AML-193 (cell line): ENCODE measurements at regions not wholly inside any gene's neighbourhood (a gene's known extent, or its start where the extent isn't known, plus 50 kb on each side); places are given as distances from the start of the nearest gene placed in this dataset.
"Not testable (repeated sequence)": the region's sequence is repeated elsewhere in the genome, so short reads cannot be mapped to it uniquely, and the experiment has no call there.

ENCODE experiments used
- DNase-seq, 2 experiments: peaks; one replicate each; lab custom pipeline; 2025; lab: John Stamatoyannopoulos, UW

DNA sequence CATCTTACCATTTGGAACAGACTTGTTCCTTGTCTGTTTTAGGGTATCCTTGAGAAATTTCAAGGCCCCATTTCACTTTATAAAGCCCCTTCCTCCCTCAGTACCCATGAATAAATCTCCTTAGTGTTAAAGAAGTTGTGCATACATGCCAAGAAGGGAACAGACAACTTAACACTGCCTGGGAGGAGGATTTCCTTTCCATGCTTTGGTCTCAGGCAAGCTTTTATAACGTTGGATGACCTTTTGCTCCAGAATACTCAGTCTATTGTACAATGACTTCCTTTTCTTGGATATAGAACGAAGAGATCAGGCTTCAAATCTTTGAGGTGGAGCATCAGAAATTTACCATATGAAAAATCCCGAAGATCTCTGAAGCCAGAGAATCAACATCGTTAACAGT lies 551.4 kb downstream of the PRKD1 start:
- DNase-seq = no peak

DNA sequence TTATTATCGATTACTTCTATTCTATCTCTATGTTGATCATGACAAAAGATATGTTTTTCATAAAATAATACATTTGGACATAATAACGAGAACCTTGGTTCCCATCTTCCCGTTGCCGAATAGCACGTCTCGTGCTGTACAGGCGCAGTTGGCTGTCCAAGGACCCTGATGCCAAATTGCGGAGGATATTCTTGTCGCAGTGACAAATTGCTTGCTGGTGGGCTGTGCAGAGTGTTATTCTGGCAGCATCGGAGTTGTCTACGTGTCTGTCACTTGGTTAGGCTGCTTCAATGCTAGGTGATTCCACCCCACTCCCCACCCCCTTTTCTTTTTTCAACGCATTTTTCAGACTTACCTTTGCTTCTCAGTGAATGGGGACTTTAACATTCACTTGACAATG lies 546.8 kb downstream of the PRKD1 start:
- no peak for DNase-seq

DNA sequence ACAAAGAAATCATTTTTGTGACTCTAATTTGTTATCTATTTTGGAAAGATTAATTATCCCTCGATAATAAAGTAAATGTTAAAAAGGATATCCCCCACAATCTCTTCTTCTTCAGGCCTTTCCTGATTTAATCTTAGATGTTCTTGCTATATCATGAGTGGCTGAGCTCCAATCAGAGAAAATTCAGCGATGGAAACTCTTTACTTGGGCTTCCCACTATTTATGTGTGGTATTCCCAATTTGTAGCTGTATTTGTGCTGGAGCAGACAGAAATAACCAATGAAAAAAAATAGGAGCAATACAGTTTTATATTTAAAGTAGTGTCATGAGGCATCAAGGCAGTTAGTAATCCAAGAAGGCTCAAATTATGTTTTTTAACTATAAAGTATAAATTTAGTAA lies 539.1 kb downstream of the PRKD1 start:
- no peak for DNase-seq

DNA sequence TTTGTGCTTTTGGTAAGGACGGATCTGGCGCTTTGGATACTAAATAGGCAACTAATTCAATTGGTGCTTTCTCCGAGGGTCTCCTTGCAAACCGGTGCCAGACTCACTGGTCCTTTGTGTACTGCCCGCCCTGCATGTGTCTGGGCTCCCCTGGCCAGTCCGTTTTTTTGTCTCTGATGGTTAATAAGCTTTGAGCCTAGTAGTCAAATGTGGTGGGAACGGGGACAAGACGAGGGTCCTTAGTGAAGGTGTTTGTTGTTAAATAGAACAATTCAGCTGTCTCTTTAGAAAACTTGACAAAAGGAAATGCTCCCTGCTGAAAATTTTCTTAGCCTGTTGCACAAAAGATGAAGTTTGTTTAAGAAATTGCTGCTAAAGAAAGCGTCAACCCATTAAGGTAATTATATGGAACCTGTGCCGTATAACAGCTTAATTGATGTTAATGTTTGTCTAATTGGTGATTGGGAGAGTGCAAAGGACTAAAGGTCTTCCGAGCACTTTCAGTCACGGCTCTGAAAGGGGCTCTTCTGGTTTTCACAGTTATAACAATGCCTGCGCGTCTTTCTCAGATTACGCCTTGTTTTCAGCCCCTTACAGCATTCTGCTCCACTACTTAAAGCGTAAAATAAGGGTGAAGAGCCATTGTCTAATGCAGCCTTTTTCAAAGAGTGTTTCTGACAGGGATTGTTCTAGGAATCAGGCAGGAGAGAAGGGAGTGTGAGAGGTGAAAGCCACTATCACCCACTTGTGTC lies 537.4 kb downstream of the PRKD1 start:
- DNase-seq = no peak

DNA sequence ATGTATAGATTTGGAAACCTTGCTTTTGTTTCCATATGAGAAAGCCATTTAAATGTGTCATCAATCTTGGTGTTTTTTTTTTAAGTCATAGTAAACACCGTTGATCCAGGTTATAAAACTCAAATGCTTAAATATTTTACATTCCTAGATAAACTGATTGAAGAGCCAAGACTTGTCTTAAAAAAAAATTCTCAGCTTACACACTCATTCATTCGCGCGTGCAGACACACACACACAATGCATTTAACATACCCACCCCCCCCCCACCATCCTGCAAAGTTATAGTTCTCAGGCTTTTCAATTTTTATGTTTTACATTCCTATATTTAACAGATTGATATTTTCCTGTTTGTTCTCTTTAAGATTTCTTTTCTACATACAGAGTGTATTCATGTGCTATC lies 536.4 kb downstream of the PRKD1 start:
- DNase-seq = no peak

DNA sequence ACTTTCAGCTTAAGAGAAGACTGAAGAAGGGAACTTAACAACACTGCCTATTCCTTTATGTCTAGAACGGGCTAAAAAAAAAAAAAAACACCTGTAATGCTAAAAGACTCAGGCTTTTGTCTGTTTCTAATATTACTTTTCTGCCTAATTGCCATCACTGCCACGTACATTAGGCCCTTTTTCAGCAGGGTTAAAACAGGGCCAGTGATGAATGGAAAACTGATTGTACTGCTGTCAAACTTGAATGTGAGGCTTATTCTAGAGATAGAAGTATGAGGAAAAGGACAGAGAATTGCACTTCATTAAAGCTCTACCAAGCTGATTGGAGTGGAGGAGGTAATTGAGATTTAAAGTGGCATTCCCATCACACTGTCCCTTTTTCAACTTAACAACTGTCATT lies 535.8 kb downstream of the PRKD1 start:
- DNase-seq = no peak

DNA sequence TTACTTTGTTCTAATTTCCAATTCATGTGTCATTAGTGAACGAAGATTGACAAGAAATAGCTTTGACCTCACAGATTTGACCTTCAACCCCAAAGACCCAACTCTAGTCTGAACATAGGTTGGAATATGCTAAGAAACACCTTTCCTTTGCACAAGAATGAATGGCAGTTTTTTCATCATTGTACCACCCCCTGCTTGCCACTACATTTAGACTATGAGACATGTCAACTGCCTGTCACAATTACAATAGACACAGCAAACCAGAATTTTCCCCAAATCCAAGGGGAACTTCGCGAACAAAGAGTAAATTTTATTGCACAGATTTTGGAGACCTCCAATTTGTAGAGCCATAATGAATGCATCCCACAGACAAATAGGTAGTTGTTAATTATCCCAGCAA lies 535.4 kb downstream of the PRKD1 start:
- DNase-seq = no peak

DNA sequence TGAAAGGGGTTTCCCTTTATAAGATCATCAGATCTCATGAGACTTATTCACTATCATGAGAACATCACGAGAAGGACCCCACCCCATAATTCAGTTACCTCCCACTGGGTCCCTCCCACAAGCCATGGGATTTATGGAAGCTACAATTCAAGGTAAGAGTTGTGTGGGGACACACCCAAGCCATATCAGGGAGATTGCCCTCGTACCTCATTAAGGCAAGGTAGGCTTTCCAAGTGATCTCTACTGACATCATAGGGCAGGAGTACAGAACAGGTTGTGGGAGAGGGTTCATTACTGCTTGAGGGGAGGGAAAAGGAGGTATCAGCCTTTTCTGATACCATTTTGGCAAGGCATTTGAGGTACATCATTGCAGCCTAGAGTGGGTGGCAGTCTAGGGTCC lies 524.6 kb downstream of the PRKD1 start:
- no peak for DNase-seq

DNA sequence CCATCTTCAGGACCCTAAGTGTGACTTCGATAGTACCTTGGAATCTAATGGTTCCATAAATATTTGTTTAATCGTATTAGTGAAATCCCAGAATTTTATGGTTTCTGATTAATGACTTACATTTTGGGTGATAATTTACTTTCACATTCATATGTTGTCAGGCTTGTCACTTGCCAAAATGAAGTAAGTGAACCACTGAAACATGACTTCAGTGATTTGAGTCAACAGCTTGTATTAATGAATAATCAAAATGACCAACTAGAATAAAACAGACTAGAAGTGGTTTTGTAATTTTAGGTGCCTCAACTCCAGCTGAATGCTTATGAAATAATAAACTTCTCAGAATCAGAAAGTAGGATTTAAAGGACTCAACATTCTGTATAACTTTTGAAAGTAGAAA lies 517.1 kb downstream of the PRKD1 start:
- no peak for DNase-seq

DNA sequence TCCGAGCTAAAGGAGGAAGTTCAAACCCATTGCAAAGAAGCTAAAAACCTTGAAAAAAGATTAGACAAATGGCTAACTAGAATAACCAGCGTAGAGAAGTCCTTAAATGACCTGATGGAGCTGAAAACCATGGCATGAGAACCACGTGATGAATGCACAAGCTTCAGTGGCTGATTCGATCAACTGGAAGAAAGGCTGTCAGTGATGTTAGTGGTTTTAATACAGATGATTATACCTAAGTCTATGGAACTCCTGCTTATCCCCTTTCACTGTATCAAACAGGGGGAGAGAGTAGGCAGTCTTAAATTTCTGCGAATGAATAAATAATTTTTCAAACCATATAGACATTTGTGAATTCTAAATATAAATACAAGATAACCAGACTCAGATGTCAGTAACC lies 512.7 kb downstream of the PRKD1 start:
- DNase-seq = not testable (repeated sequence)

DNA sequence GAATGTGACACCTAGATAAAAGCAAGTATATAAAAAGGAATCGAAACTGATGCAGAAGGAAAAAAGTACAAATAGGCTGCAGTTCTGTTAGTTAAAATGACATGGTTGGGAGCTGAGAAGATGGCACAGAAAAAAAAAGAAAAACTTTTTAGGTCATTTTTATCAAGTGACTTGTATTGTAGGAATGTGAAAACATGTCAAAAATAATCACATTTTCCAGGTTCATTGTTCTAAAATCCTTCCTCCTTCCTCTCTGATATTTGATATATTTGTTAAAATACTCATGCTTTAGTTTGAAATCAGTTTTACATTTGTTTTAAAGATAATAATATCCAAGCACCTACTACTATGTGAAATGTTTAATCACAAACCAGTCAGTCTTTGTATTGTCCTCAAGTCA lies 507.9 kb downstream of the PRKD1 start:
- DNase-seq = no peak

DNA sequence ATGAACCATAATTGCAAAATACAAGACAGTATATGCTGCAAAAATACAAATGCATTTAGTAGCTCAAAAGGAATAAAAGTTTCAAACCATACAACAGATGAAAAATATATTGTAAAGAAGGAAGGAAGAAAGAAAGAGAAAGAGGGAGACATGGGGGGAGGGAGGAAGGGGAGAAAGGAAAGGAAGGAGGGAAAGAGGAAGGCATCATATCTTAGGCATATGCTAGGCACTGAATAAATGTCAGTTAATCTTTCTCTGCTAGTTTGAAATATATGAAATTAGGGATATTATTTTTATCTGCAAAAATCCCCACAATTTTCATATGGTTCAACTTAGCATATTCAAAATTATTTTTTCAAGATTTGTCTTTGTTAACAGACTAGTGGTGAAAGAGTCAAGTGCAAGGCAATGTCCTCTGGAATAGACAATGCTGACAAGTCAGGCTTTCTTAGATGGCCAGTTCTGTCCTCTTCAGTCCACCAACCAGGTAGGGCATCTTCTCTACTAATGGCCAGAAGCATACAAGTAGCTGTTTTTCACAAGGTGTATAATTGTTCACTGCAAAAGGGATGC lies 506.4 kb downstream of the PRKD1 start:
- no peak for DNase-seq

DNA sequence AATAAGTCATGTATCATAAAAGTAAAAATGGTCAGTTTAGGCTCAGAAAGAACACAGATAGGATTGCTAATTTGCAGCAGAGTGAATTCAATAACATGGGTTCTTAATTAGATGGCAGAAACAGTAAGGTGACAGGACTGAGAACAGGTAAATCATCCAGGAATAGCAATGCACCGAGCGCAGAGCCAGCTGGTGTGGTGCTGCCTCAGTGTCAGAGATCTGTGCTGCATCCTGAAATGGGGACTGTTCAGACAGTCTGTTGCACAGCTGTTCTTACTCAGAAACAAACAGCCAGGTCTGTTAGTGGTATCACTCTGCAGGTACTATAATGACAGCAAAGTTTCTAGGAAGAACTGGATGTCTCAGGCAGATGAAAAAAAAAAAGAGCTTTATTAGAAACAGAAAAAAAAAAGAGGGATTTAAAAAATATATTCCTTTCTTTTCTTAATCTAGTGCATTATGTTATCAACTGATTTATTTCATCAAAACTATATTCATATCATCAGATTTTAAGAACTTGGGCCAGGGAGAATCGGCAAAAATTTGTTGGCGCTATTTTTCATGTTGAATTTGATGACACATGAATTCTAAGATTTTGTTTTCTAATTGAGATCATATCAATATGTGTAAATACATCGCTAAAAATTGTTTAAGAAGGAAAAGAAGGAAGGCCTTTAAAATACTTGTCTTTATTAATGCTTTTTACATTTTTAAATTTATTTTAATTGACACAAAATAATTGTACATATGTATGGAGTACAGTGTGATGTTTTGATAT lies 501.8 kb downstream of the PRKD1 start:
- DNase-seq = no peak

DNA sequence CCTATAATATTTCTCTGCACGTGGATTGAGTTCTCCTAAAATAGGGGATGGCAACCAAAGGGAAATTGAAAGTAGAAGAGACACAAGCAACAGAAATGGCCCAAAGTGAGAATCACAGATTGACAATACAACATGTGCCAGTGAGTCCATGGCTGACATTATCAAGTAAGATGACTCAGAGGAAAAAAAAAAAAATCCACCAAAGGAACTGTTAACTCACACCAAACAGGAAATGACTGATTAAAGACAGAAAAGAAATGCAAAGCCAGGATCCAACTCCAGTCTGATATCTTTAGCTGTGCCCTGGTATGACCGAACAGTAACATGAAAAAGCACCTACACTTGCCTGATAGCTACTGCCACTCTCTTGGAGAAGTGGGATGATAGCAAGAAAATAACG lies 485.0 kb downstream of the PRKD1 start:
- DNase-seq = no peak

DNA sequence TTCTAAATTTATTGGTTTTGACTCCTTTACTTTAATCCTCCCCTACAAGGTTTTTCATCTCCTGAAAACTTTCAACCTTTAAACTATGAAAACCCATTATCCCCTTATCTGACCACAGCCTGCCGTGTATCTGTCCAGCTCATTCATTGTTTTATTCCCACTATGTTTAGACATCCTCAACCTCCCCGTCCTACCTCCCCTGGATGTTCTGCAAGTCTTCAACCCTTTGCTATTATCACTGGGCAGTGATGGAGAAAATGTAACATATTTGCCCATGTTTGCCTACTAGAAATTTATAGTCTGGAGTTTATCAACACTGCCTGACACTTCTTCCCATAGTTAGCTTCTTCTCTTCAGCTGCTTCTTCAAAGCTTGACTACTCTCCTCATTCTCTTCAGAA lies 483.4 kb downstream of the PRKD1 start:
- DNase-seq = no peak

DNA sequence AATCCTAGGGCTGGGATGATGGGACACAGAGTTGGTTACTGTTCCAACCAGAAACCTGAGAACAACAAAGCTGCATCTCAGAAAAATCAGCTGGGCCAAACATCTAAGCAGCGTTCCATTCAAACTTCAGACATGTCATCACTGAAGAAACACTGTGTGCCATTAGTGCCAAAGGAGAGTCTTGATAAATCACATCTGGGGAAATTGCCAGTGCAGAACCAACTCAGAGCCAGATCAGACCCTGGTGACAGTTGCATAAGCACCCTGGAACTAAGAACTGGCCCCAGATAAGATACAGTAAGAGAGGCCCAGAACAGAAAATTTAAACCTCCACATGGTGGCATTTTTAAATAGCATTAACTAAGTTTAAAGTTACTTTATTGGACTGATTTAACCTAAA lies 482.8 kb downstream of the PRKD1 start:
- no peak for DNase-seq

DNA sequence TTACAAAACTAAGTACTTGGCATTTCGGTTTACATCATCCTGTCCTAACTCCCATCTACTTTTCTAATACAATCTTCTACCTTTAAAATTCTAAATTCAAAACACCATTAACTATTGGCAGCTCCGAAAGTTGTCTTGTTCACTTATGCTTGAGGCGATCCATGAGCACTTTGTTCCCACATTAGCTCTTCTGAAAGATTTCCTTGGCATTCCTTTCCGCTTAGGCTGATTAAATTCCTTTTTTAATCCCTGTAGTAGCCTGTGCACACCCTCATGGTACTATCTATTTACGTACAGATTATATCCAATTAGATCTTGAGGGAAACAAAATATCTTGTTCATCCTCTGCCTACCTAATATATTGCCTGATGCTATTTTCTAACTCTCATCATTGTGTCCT lies 480.7 kb downstream of the PRKD1 start:
- no peak for DNase-seq

DNA sequence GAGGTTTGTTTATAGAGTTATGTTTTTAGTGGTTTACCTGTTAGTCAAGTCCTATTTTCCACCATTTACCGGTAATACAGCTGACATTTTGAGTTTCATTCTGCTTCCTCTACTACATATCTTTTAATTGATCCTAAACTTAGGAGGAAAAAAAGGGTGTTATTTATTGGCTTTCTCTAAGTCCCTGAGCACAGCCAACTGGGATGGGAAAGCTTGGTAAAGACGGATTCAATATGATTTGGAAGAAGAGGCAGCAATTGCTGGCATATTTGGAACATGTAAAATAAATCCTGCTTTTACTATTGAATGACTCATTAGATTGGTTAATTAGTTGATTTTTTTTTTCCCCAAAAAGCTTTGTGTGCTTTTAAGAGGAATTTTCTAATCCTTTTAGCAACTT lies 475.7 kb downstream of the PRKD1 start:
- DNase-seq = no peak

DNA sequence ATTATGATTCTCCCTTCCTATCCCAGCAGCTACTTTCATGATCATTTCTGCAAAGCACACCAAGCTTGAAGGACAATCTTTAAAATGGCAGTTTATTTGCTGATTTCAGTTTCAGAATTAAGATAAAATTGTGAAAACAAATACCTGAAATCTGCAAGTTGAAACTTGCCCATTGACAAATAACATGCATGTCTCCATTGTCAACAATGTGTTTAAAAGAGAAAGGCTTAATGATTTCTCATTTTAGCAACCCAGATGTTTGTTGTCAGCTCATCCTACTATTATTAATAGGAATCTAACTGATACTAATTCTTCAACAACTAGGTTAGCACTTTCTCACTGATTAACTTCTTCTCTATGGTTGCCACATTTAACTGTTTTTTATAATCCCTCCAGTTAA lies 474.6 kb downstream of the PRKD1 start:
- no peak for DNase-seq

DNA sequence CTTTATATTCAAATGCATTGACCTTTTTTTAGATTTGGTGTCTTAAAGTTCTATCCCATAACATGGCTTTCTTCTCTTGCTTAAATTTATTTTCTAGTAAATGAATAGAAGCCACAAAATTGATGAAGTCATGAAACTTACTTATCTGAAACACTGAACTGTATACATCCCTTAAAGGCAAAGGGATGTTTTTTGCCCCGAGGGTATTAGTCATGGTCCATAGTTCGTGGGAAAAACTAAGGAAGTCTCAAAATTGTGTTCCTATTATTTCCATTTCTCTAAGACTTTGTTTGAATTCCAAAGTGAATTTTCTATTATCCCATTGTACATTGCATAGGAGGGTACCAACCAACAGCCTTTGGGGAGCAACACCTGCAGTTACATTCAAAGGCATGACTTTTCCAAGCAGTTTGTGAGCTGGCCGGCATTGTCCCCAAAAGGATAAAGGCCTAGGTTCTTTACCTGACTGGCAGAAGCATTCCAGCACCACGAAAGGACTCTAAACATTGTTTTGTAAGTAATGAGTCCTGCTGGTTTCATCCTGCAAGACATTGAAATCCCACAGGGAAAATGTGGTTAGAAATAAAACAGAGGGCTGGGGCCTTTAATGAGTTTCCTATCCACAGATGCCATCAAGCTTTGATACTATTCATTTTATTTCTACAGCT lies 473.5 kb downstream of the PRKD1 start:
- no peak for DNase-seq

DNA sequence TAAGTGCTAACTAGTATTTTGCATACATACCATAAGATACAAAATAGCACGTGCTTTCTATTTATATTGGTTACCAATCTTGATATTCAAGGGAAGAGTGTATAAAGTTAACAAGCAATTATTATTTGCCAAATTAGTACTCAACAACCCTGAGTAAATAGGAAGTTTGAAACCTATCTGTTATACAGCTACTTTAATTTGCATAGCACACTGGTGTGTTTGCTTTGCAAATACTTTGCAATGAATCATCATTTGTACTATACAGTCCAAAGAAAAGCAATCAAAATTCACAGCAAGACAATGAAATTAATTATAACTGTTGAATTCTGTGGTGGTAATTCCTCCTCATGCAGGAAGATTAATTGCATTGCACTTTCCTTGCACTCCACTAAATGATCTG lies 469.1 kb downstream of the PRKD1 start:
- DNase-seq = no peak

DNA sequence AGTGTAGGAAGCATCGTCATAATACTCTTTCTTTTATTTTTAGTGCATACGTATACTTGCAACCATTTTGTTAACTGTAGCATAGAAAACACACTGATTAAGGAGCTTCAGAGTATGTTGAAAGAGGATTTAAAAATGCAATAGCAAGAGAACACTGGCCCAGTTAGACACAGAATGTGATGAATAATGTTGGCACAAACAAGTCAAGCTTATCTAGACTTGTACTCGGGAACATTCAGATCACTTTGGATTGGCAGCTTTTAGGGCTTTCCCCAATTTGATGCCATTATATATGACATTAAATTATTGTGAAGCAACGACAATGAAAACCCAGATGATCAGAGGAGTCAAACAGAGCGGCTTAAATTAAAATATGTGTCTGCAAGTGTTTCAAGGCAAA lies 468.1 kb downstream of the PRKD1 start:
- DNase-seq = no peak
